GM19238 (cell line): ENCODE measurements at regions not wholly inside any gene's neighbourhood (a gene's known extent, or its start where the extent isn't known, plus 50 kb on each side); places are given as distances from the start of the nearest gene placed in this dataset.

Experiments
- DNase-seq: peaks from one replicate; pipeline ENCODE4 v3.0.0; 2011; ENCODE audit warnings: low spot score; ENCODE audit not compliant: insufficient read length

DNA sequence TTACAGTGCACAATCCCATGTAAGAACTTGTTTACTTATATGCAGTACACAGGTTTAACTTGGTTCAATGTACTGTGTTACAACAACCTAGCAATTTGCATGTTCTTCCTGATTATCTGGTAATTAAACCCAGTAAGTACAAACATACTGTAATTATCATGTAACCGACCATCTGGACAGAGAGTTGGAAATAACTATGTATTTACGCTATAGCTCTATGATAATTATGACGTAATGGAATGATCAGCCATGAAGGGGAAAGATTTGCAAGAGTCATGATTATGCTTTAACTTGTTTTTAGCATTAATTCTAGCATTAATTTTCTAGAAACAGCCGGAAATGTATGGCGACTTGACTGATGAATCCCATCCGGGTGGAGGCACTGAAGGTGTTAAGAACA is 74.8 kb upstream of the SALL1 start:
- no peak for DNase-seq

DNA sequence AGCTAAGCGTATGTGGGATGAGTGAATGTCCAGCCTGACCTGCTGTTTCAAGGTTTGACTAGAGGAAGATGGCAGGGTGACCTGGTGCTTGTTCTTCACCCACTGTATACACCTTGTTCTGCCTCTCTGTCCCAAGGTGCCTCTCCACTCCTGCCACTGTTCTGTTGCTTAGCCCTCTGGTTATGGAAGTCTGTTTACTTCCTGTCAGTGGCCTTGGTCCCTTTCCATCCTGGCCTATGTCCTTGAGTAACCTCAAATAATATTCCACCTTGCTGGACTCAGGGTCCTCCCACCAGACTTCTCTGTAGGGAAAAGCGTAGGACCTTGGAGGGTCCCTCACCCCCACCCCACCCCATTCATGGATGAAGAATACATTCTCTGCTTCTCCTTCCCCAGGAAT is 73.2 kb upstream of the SALL1 start:
- no peak for DNase-seq

DNA sequence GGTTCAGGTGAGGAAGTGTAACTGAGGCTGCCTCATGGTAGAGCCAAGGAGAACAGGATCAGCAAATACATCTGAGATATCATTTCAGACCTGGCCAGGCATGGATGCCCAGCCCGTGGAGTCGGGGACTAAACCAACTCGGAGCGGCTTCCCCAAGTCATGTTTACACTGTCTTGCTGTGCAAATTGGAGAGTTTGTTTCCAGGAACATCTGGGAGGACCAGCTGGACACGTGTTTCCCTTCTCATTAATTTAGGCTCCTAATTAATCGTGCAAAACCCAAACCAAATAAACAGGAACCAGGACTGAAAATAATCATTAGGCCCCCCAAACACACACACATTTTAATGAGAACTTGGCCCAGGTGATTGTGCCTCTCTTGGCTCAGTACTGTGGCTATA is 70.9 kb upstream of the SALL1 start:
- DNase-seq = no peak

DNA sequence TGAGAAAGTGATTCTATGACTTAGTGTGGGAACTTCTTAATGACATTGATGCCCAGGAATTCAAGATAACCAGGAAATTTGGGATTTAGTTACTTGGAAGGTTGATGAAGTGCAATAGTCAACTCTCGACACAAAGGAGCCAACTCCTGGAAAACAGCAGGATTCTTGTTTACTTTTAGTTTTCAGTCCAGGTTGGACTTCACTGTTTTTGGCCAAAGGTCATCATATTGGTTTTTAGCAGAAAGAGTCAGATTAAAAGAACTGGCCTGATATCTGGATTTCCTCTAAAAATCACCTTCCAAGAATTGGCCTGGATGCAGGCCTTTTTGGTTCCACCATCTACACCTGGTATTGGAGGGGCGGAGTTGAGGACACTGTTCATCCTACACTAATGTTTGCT is 60.1 kb upstream of the SALL1 start:
- no peak for DNase-seq

DNA sequence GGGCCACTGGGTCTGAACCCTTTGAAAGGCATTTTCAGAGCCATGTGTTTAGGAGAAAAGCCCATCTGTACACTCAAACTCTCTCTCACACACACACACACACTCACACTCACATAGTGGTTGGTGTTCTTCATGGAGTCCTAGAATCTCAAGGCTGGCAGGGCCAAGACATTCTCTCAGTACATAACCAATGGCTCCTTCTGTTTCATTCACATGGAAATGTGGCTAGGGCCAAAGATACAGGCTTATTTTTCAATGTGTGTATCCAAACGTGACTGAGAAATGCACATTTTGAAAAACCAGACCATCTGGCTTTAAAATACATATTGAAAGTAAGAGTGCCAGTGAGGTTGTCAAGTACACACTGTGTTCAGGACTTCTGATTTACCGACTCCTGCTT is 59.0 kb upstream of the SALL1 start:
- no peak for DNase-seq

DNA sequence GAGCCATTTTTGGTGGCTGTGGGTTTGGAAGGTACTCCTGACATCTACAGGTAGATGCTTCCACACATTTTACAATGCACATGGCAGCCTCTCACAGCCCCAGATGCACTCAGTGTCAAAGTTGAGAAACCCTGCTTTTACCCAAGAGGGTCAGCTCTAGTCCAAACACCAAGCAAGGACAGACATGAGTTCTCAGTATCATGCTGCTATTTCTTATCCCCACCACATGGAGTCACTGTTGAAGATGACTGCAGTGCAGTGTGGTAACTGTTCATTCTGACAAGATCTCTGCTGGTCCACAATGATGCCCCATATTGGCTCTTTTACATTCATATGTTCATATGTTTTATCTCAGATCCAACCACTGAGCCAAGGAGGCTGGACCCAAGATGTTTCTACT is 50.5 kb upstream of the SALL1 start:
- no peak for DNase-seq
